DMS153 treated with DMSO at 0.1 percent for 48 hours (cell line): ENCODE measurements at regions not wholly inside any gene's neighbourhood (a gene's known extent, or its start where the extent isn't known, plus 50 kb on each side); places are given as distances from the start of the nearest gene placed in this dataset.
"Not testable (repeated sequence)": the region's sequence is repeated elsewhere in the genome, so short reads cannot be mapped to it uniquely, and the experiment has no call there.

Source experiments
- DNase-seq: peaks from one replicate; lab custom pipeline; 2025; ENCODE audit not compliant: unreplicated experiment; lab: John Stamatoyannopoulos, UW

DNA sequence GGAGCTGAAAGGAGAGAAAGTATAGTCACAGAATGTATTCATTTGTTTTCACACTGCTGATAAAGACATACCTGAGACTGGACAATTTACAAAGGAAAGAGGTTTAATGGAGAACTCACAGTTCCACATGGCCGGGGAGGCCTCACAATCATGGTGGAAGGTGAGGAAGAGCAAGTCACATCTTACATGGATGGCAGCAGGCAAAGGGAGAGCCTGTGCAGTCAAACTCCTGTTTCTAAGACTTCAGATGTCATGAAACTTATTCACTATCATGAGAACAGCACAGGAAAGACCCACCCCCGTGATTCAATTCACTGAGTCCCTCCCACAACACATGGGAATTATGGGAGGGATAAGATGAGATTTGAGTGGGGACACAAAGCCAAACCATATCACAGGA is 224.7 kb downstream of the LNPK start:
- DNase-seq, result not testable (repeated sequence)

DNA sequence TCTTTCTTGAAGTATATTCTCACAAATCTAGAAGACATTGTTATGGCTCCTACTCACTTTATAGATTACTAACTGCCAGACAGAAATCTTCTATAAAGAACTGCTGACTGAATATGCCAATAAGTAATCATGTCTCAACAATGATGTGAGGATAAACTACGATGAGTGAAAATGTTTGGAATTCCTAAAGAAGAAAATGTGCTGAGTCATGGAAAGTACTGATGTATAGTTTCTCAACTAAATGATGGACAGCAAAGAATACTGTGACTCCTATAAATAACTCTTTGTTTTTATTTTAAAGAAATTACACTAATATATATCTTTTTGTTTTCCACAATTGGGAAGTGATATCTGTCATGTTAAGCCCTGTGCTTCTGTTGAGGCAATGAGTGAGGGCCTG is 232.9 kb downstream of the LNPK start:
- no peak for DNase-seq

DNA sequence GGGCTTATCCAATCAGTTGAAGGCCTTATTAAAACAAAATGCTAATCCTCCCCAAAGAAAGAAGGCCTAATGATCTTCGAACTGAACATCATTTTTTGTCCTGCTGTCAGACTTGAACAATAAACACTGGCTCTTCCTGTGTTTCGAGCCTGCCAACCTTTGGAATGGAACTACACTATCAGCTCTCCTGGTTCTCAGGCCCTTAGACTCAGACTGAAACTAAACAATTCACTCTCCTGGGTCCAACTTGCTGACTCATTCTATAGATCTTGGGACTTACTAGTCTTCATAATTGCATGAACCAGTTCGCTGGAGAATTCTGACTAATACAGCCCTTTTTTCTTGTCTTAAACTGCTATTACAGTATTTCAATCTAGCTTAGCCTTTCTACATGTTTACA is 235.2 kb downstream of the LNPK start:
- no peak for DNase-seq

DNA sequence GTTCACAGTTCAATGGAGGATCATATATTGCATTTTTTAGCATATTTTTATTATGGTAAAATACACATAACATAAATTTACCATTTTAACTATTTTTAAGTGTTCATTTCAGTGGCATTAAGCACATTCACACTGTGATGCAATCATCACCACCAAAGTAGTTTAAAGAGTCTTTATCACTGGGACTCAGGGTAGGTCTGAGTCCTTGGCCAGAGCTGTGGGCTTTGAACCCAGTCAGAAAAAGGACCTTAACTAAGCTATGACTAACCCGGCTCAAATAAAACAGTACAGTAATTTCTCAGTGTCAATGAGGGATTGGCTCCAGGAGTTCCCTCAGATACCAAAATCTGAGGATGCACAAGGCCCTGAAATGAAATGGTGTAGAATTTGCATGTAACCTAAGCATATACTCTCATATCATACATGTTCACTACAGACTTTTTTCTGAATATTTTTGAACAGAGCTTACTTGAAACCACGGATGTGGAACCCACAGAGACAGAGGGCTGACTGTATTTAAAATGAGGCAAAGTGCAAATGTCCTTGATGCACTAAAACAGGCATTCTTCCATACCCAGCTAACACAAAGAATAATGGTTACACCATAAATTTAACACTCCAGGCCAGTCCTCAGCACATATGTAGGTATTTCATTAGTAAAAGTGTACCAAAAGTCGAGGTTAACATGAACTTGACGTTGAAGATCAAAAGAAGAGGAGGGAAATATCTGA is 246.2 kb downstream of the LNPK start:
- no peak for DNase-seq

DNA sequence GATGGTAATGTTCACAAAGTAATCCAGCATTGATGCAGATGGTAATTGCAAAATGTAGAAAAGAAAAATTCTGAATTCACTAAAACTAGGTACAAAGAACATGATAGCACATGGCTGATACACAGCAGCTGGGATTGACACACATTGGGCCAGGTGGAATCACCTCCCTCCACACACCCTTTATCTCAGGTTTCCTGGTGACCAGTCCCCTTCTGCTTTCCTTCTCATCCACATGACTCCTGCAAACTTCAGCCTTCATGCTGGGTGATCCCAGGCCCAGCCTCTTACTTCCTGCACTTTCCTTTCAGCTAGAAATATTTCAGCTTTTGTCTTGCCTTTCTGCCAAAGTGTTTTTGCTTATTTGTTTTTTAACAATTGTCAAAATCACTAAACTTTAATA is 246.9 kb downstream of the LNPK start:
- DNase-seq, result no peak

DNA sequence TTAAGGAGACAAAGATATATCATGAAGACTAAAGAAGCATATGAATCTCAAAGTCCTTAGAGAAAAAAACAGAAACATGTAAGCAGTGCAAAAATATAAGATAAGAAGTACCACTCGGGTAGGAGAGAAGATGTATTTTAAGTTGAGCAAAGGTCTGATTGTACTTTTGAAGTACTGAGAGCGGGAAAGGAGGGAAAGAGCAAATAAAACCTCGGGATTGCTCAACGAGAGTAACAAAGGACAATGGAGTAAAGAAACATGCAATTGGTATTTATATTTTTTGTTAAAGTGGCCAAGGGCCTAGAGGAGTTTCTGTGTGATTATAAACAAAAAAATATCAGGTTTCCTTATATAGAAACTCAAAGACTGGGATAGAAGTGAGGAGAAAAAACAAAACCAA is 251.9 kb downstream of the LNPK start:
- no peak for DNase-seq

DNA sequence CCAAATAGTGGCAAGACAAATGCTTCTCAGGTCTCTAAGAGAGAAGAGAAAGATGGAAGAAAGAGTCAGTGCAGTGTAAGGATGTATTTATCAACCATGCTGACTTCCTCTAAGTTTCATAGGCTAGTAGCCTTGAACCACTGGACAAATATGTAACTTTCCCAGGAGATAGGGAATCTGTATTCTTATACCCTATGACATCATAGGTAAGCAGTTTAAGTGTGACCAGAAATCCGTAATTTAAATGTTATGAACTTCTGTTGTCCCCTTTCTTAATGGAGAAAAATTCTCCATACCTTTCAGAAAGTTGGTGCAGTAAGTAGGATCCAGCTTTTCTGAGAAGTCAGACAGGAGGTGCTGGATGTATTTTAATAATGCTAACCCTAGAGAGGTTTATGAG is 256.2 kb downstream of the LNPK start:
- no peak for DNase-seq

DNA sequence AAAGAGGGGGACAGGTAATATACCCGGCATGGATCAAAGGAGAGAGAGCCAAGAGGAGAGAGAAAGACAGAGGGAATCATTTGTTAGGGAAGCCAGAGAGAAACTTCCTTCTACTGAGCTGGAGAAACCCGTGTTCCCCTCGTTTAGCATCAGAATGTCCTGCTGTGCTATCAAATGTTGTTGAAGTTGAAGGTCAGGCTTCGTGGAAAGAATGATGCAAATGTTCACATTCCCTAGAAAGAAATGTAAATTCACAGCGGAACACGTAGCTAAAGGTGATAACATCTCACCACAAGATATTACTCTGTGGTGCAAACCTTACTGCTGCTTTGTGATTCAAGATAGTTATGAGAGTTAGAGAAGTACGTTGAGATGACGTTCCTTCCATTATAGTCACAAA is 258.1 kb downstream of the LNPK start:
- DNase-seq, result no peak

DNA sequence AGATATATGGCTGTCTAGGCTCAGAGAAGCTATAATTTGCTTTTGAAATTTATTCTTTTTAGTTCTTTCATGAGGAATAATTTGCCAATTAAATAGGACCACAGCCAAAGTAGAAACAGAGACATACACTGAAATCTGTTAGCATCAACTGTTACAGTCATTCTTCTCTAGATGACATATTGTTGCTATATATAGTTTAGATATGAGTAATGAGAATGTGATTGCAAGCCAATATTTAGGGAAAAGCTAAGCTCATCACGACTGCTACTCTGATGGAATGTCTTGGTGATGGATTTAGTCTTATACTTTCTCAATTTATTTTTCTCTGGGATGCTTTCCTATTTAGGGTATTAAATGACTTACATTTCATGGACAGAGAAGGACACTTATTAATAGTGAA is 259.1 kb downstream of the LNPK start:
- no peak for DNase-seq

DNA sequence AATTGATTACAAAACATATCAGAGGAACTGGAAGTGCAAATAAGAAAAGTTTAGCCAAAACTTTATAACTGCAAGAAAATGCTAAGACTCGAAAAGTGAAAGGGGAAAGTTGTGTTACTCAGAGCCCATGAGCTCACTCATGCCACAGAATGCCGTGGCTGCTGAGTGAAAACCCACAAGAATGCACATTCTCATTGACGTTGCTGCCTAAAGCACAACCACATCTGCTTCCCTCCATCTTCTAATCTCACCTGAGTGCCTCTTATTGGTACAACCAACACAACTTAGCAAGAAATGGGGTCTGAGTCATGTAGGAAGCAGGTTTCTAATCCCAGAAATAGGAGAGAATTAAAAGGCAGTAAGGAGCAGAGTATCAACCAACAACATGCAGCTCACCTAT is 259.7 kb downstream of the LNPK start:
- DNase-seq, result no peak

DNA sequence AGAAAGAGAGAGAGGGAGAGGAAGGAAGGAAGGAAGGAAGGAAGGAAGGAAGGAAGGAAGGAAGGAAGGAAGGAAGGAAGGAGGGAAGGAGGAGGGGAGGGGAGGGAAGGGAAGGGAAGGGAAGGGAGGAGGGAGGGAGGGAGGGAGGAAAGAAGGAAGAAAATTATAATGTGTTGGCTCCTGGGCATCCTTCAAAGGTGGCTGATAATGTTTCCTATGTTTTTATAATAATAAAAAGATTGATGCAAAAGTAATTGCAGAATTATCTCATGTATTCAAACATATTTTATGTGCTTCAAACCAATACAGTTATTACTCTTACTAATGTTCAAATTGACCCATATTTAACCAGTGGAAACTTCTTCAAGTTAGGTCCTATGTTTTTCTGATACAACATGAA is 260.9 kb downstream of the LNPK start:
- DNase-seq, result no peak

DNA sequence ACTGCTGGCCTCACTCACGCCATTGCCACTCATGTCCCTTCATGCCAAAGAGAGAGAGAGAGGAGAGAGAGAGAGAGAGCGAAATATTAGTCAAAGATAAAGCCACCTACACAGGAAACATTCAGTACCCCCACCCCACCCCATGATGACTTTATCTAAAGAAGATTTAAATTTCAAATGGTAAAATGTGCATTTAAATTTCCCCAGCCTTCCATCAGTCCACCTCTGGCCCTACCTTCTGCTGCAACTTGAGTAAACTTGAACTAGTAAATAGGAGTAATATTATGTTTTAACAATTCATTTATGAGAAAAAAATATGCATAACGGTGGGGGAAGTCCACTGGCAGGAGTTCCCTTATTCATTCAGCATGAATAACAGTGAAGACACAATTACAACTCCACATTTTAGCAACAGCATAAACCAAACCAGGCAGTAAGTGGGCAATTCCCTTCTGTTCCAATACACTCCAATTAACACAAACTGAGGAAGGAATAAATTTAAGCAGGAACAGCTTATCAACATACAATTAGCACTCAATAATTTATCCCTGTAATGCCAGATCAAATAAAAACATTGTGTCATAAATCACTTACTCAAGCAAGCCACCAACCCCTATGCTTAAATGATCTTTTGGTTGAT is 264.2 kb downstream of the LNPK start:
- no peak for DNase-seq

DNA sequence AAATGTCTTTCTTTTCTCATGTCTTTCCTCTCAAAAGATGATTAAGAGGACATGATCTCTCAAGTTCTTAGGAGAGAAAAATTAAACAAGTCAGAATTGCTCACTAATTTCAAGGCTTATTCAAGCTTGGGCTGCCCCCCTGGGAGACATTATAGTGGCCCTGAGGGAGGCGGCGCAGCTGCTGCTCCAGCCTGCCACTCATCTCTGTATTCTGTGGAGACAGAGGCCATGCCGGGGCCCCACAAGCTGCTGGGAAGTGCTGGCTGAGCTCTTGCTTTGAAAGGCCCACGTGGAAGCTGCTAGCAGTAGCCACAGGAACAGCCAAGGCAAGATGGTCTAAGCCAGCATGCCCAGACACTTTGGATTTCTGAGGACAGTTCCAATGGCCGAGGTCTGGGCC is 267.4 kb downstream of the LNPK start:
- DNase-seq, result no peak

DNA sequence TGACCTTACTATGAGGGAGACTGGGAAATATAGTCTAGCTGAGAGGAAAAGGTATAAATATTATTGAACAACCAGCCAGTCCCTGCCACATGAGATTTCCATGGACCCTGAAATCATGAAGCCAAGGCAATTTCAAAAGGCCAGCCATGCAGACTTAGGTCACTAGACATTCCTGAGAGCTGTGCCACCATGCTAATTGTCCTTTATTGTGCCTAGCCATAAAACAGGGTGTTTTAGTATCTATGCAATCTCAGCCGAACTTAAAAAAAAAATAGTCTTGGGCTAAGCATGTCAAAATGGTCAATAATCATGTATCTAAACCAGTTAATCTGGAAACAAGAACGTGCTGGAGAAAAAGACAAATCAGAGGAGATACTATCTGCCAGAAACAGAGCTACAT is 269.5 kb downstream of the LNPK start:
- no peak for DNase-seq

DNA sequence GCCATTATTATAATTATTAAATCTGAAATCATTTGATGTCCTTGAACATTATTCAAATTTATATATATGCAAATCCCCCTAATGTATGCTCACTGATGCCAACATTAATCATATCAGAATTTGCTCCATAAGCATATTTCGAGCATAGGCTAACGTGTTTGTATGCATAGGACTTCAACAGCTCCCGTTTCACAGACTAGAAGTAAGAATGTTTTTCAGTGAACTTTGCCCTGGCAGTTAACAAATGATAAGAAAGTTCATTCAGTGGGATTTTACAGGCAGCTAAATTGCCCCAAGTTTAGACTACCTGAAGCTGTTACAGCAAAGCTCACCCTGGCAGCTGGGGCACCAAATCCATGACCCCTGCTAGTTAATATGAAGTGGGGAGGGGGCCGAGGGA is 272.0 kb downstream of the LNPK start:
- DNase-seq, result no peak

DNA sequence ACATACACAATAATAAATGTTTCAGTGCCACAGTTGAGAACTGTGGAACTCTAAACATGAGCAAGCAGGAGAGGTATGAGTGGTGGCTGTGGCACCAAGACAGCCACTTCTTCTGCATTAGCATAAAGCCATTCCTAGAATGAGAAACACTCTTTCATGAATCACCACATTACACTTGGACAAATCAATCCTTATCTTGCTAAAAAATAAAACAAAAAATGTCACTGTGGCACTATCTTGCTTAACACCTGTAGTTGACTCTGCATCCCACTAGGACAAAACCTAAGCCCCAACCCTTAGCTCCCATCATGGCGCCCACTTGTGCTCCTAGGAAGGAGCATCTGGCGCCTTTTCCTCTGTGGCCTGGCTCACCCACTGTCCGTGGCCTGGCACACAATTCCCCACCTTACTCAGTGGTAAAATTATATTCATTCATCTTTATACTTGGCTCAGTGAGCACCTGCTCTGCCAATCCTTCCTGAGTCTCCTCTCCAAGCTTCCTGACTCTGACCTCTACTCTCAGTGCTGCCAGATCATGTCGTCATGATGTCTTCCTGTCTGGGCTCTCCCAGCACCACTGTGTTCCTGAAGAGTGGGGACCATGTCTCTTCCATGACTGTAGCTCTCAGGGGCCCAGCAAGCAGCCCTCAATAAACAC is 272.9 kb downstream of the LNPK start:
- DNase-seq, result no peak

DNA sequence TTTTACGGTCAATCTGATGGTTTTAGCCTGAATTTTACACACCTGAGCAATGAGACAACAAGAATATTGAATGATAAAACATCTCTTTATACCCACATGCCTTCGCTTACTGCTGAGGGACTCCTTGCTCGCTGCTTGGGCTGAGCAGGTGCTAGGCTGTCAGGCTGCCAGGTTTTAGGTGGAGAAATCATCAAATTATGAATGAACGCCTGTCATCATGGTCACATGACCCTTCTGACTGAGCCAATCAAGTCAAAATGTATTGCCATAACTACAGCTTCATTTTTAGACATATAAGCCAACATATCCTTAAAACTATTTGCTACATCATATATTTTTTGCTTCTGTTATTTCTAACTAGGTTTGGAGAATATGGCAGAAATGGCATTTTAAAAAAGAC is 274.0 kb downstream of the LNPK start:
- DNase-seq, result no peak

DNA sequence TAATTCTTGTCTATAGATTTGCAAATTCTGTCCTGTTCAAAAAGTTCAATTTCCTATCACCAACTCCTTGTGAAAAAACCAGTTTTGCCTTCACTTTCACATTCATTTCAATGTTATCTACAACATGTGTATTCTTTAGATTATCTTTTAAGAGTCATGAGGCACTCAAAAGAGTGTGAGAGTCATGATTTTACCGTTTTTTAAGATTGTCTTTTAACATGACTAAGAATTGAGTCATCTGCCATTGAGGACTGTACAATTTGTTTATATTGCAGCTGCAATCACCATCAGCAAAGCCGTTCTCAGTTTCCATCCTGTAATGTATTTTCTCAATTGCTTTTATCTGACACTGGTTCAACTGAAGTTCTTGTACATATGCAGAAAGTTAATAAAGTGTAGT is 275.8 kb downstream of the LNPK start:
- DNase-seq, result no peak

DNA sequence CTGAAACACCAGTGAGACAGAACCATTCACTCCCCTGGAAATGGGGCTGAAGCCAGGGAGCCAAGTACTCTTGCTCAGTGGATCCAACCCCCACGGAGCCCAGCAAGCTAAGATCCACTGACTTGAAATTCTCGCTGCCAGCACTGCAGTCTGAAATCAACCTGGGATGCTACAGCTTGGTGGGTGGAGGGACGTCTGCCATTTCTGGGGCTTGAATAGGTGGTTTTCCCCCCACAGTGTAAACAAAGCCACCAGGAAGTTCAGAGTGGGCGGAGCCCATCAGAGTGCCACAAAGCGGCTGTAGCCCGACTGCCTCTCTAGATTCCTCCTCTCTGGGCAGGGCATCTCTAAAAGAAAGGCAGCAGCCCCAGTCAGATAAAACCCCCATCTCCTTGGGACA is 292.8 kb downstream of the LNPK start:
- no peak for DNase-seq

DNA sequence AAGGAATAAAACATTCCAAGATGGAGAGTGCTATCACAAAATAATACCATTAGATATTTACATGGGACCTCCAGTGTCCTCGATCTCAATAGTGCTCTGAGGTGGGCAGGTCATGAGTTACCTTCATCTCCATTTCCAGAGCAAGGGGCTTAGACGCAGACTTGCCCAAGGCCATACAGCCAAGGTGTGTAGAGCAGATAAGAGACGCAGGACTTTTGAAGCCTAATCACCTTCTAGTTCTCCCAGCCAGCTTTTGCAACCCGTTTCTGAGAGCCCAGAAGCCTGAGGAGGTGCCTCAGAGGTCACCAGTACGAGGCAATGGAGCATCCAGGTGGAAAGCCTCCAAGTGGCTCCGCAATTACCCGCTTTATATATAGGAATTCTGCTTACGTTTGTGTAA is 294.7 kb downstream of the LNPK start:
- no peak for DNase-seq

DNA sequence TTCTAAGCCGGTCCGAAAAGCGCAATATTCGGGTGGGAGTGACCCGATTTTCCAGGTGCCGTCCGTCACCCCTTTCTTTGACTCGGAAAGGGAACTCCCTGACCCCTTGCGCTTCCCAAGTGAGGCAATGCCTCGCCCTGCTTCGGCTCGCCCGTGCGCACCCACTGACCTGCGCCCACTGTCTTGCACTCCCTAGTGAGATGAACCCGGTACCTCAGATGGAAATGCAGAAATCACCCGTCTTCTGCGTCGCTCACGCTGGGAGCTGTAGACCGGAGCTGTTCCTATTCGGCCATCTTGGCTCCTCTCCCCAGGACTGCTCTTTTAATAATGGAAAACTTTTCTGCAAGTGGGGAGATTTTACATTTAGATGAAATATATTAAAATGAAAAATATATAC is 297.5 kb downstream of the LNPK start:
- not testable (repeated sequence) for DNase-seq

DNA sequence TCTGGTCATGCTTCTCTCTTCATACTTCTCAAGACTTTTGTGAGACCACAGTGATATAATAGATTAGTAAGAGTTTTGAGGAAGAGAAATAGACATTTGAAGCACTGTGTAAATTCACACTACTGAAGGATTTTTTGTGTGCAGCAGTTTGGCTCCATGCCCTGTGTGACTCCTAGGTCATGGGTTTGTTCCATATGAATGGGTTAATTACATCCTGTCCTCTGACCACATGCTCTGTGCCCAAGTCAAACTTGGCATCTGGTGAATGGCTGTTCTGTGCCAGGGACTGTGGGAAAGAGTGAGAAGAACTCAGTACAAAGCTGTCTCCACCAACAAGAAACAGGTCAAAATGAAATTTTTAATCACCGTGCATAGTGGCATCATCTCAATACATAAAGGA is 304.0 kb downstream of the LNPK start:
- no peak for DNase-seq
